ENCODE measurements at regions not wholly inside any gene's neighbourhood (a gene's known extent, or its start where the extent isn't known, plus 50 kb on each side); places are given as distances from the start of the nearest gene placed in this dataset.

- H3K4me1 ChIP-seq, result peaks cover 3 to 16% of the 10 kb centered on the region in 2 donors
- no peak overlapping the region for H3K4me3 ChIP-seq
- H3K27me3 ChIP-seq, result no peaks in the 10 kb centered on the region
- ATAC-seq (peak; percentile 98), DNase-seq (peak in 3 of 4 donors; percentile 19 to 84 (median 76))
- peak in 1 of 2 donors; percentile 16 for TF ChIP-seq CTCF (IDR thresholded peaks at IDR 0.05)
- peaks cover 0 to 10% of the 10 kb centered on the region in 2 donors for H3K9me3 ChIP-seq
- H3K27ac ChIP-seq, result no peak overlapping the region
- intact Hi-C loops (cut with DNase I), result no loop called here
- H3K36me3 ChIP-seq, result no peaks in the 10 kb centered on the region
Observed at GRCh38 chr7:50962962-50963374, 180.3 kb upstream of the GRB10 start.

GRCh38 chr7:50962281-50962883 is 179.7 kb upstream of the GRB10 start:
- intact Hi-C loops (cut with DNase I), result no loop called here
- TF ChIP-seq CTCF (IDR thresholded peaks at IDR 0.05), result no peak
- Histone ChIP-seq H3K27ac (no peak overlapping the region), H3K9me3 (peaks cover 0 to 5% of the 10 kb centered on the region in 2 donors), H3K27me3 (no peaks in the 10 kb centered on the region), H3K4me1 (peaks cover 3 to 16% of the 10 kb centered on the region in 2 donors), H3K36me3 (no peaks in the 10 kb centered on the region), H3K4me3 (no peak overlapping the region)
- no peak for DNase-seq
- peak; percentile 28 for ATAC-seq

GRCh38 chr7:50960621-50961310 is 178.1 kb upstream of the GRB10 start:
- DNase-seq (no peak), ATAC-seq (no peak)
- TF ChIP-seq CTCF (IDR thresholded peaks at IDR 0.05), result no peak
- Histone ChIP-seq H3K9me3 (peaks cover 0 to 2% of the 10 kb centered on the region in 2 donors), H3K27ac (no peak overlapping the region), H3K27me3 (no peaks in the 10 kb centered on the region), H3K36me3 (no peaks in the 10 kb centered on the region), H3K4me1 (peaks cover 3 to 16% of the 10 kb centered on the region in 2 donors), H3K4me3 (no peak overlapping the region)
- intact Hi-C loops (cut with DNase I), result no loop called here

GRCh38 chr7:50959991-50960390 is 177.3 kb upstream of the GRB10 start:
- no peak overlapping the region for H3K4me3 ChIP-seq
- H3K9me3 ChIP-seq, result peaks cover 0 to under 1% of the 10 kb centered on the region in 2 donors
- no peak overlapping the region for H3K27ac ChIP-seq
- no peaks in the 10 kb centered on the region for H3K27me3 ChIP-seq
- DNase-seq (no peak), ATAC-seq (no peak)
- intact Hi-C loops (cut with DNase I), result no loop called here
- H3K4me1 ChIP-seq, result peaks cover 3 to 20% of the 10 kb centered on the region in 2 donors
- H3K36me3 ChIP-seq, result no peaks in the 10 kb centered on the region
- no peak for TF ChIP-seq CTCF (IDR thresholded peaks at IDR 0.05)

- DNase-seq (no peak), ATAC-seq (no peak)
- no peak overlapping the region for H3K4me3 ChIP-seq
- no peaks in the 10 kb centered on the region for H3K36me3 ChIP-seq
- intact Hi-C loops (cut with DNase I), result no loop called here
- H3K27me3 ChIP-seq, result no peaks in the 10 kb centered on the region
- TF ChIP-seq CTCF (IDR thresholded peaks at IDR 0.05), result no peak
- H3K9me3 ChIP-seq, result no peaks in the 10 kb centered on the region
- peaks cover 3 to 24% of the 10 kb centered on the region in 2 donors for H3K4me1 ChIP-seq
- H3K27ac ChIP-seq, result no peak overlapping the region
Observed at GRCh38 chr7:50959560-50959959, 176.9 kb upstream of the GRB10 start.
